ENCODE measurements at regions not wholly inside any gene's neighbourhood (a gene's known extent, or its start where the extent isn't known, plus 50 kb on each side); places are given as distances from the start of the nearest gene placed in this dataset.

DNA sequence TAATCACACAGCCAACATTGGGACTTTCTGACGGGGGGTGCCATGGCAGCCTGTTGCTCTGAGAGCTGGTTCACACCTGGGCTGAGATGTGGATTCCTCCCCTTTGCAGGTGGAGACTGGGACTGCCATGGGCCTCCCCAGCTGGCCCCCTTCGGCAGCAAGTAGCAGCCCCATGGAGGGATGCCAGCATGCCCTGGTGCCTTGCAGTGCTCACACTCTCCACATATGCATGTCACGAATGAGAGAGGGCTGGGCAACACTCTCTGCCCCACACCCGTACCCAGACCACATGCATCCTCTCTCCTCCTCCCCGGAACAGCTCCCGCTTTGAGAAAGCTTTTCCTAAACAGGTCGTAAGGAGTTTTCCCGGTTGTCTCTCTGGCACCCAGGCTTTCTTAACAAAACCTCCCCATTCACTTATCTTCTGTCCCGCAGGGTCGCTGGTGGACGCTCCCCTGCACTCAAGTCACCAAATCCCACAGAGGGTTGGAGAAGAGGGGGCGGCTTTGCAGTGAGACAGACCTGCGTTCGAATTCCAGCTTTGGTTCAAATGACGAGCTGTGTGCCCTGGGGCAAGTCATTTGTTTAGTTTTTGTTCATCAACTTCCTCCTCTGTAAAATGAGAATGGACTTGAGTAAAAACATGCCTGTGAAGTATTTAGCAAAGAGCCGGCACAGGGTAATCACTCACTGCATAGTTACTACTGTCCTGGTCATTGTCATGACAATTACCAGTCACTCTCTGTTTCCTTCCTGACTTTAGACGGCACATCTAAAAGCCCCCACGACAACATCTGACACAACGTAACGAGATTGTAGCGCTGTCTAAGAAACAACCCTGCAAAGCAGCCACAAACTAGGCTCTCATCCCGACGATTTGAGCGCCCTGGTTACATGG is 231.3 kb upstream of the B3GAT1 start:
- no peak overlapping the region for H3K4me3 ChIP-seq (ENCODE audit: low read depth, low read length)
- TF ChIP-seq, protein P1, sequence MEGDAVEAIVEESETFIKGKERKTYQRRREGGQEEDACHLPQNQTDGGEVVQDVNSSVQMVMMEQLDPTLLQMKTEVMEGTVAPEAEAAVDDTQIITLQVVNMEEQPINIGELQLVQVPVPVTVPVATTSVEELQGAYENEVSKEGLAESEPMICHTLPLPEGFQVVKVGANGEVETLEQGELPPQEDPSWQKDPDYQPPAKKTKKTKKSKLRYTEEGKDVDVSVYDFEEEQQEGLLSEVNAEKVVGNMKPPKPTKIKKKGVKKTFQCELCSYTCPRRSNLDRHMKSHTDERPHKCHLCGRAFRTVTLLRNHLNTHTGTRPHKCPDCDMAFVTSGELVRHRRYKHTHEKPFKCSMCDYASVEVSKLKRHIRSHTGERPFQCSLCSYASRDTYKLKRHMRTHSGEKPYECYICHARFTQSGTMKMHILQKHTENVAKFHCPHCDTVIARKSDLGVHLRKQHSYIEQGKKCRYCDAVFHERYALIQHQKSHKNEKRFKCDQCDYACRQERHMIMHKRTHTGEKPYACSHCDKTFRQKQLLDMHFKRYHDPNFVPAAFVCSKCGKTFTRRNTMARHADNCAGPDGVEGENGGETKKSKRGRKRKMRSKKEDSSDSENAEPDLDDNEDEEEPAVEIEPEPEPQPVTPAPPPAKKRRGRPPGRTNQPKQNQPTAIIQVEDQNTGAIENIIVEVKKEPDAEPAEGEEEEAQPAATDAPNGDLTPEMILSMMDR (IDR thresholded peaks at IDR 0.05; ENCODE audit: low read depth, low read length): no peak

DNA sequence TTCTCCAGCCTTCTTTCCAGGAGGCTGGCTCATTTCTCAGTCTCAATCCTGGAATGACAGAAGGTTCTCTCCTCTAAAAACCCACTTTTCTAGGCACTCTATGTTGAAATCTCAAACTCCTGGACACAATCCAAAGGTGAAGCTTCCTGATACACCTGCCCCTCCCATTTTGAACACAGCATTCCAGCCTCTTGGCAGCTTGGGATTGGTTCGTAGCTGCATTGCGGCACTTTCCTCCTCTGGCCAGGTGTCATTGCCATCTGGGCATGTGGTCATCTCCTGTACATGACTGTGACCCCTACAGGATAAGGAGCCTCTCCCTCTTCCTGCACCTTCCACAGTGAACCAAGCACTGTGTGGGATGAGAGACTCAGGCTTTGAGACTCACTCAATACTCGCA is 230.2 kb upstream of the B3GAT1 start:
- TF ChIP-seq, protein P1 (IDR thresholded peaks at IDR 0.05; ENCODE audit: low read depth, low read length): no peak
- no peak overlapping the region for H3K4me3 ChIP-seq (ENCODE audit: low read depth, low read length)

GRCh38 chr11:134640971-134641968 is 229.2 kb upstream of the B3GAT1 start:
- H3K4me3 ChIP-seq (ENCODE audit: low read depth, low read length): no peak overlapping the region
- TF ChIP-seq, protein P1 (IDR thresholded peaks at IDR 0.05; ENCODE audit: low read depth, low read length): no peak

- no peak overlapping the region for H3K4me3 ChIP-seq (ENCODE audit: low read depth, low read length)
- TF ChIP-seq, protein P1 (IDR thresholded peaks at IDR 0.05; ENCODE audit: low read depth, low read length): no peak
Measured at GRCh38 chr11:134640536-134640935, 228.5 kb upstream of the B3GAT1 start.

DNA sequence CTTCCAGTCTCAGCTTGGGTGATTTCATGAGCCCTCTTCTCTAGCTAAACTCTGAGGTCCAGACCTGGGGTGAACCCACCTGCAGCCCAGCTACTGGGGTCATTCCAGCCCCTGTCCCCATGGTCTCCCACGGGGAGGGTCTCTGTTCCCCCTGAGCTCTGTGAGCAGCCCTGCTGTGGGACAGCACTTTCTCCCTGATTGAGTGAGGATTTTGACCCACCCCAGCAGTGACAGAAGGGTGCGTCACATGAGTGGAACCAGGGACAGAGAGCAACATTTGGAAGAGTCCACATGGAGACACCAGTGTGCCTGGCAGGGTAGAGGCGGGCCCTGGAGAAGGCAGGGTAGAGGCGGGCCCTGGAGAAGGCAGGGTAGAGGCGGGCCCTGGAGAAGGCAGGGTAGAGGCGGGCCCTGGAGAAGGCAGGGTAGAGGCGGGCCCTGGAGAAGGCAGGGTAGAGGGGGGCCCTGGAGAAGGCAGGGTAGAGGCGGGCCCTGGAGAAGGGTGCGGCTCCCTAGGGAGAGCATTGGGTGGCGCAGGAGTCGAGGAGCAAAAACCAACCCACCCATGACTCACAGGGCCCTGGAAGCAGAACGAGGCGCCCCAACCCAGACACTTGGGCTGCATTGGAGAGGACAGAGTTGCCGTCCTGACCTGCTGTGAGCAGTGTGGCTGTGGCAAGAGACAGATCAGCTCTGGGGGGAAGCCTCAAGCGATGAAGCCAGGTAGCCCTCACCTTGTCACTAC is 227.7 kb upstream of the B3GAT1 start:
- TF ChIP-seq, protein P1 (IDR thresholded peaks at IDR 0.05; ENCODE audit: low read depth, low read length): no peak
- no peak overlapping the region for H3K4me3 ChIP-seq (ENCODE audit: low read depth, low read length)

DNA sequence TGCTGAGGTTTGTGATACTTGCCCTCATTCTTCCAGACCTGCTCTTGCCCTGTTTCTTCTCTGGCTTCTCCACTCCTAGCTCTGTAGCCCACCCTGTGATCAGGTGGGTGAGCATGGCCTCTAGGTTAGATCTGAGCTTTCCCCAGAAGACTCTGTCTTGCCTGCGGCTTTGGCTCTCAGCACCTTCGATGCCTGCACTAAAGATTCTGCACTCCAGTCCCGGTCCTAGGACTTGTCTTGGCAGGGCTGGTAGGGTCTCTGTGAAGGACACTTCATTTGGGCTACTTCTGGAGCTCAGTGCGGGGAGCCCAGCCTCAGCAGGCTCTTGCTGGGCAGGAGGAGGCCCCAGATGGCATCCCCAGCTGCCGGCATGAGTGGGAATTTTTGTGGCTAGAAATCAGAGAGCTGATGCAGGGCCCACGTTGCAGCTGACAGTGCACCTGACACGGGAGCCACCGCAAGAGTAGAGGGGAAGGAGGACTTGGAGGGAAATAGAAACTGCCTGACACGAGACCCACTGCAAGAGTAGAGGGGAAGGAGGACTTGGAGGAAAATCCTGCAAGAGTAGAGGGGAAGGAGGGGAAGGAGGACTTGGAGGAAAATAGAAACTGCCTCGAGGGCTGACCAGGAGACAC is 226.9 kb upstream of the B3GAT1 start:
- H3K4me3 ChIP-seq (ENCODE audit: low read depth, low read length): no peak overlapping the region
- TF ChIP-seq, protein P1 (IDR thresholded peaks at IDR 0.05; ENCODE audit: low read depth, low read length): no peak
